HG03025 (cell line): ENCODE measurements at regions not wholly inside any gene's neighbourhood (a gene's known extent, or its start where the extent isn't known, plus 50 kb on each side); places are given as distances from the start of the nearest gene placed in this dataset.

Source experiments
- ATAC-seq: cut with Tn5 transposase; IDR thresholded peaks from one replicate; pipeline ENCODE4 v1.9.1; 2021; ENCODE audit warnings: mild to moderate bottlenecking, moderate library complexity; ENCODE audit not compliant: unreplicated experiment, low FRiP score

GRCh38 chr15:89421219-89421618 is 75.2 kb downstream of the RHCG start:
- ATAC-seq, result no peak

- ATAC-seq, result no peak
Observed at GRCh38 chr15:89419370-89419984, 76.9 kb downstream of the RHCG start.

GRCh38 chr15:89417206-89417725 is 79.1 kb downstream of the RHCG start:
- no peak for ATAC-seq

- peak; percentile 62 for ATAC-seq
Observed at GRCh38 chr15:89416339-89417183, 79.8 kb downstream of the RHCG start.

GRCh38 chr15:89414571-89414970 is 79.9 kb upstream of the POLG start:
- ATAC-seq, result no peak

GRCh38 chr15:89413877-89414276 is 79.3 kb upstream of the POLG start:
- ATAC-seq, result no peak

- no peak for ATAC-seq
Observed at GRCh38 chr15:89412905-89413411, 78.3 kb upstream of the POLG start.

- no peak for ATAC-seq
Observed at GRCh38 chr15:89410039-89410435, 75.4 kb upstream of the POLG start.

- no peak for ATAC-seq
Observed at GRCh38 chr15:89409184-89410038, 74.8 kb upstream of the POLG start.

- no peak for ATAC-seq
Observed at GRCh38 chr15:89408372-89409183, 74.0 kb upstream of the POLG start.

GRCh38 chr15:89406940-89407607 is 72.5 kb upstream of the POLG start:
- ATAC-seq, result no peak

- ATAC-seq, result no peak
Observed at GRCh38 chr15:89406218-89406939, 71.8 kb upstream of the POLG start.

GRCh38 chr15:89405494-89405893 is 70.9 kb upstream of the POLG start:
- no peak for ATAC-seq

- no peak for ATAC-seq
Observed at GRCh38 chr15:89404023-89404422, 69.4 kb upstream of the POLG start.

GRCh38 chr15:89402518-89402805 is 67.8 kb upstream of the POLG start:
- no peak for ATAC-seq

- ATAC-seq, result no peak
Observed at GRCh38 chr15:89401631-89402517, 67.2 kb upstream of the POLG start.

GRCh38 chr15:89400782-89401545 is 66.3 kb upstream of the POLG start:
- ATAC-seq, result no peak
